HS-5 (cell line): ENCODE measurements at regions not wholly inside any gene's neighbourhood (a gene's known extent, or its start where the extent isn't known, plus 50 kb on each side); places are given as distances from the start of the nearest gene placed in this dataset.
"Not testable (repeated sequence)": the region's sequence is repeated elsewhere in the genome, so short reads cannot be mapped to it uniquely, and the experiment has no call there.

Experiments used
- DNase-seq: peaks from one replicate; pipeline ENCODE4 v3.0.0-alpha.2; 2012; ENCODE audit warnings: low read depth

DNA sequence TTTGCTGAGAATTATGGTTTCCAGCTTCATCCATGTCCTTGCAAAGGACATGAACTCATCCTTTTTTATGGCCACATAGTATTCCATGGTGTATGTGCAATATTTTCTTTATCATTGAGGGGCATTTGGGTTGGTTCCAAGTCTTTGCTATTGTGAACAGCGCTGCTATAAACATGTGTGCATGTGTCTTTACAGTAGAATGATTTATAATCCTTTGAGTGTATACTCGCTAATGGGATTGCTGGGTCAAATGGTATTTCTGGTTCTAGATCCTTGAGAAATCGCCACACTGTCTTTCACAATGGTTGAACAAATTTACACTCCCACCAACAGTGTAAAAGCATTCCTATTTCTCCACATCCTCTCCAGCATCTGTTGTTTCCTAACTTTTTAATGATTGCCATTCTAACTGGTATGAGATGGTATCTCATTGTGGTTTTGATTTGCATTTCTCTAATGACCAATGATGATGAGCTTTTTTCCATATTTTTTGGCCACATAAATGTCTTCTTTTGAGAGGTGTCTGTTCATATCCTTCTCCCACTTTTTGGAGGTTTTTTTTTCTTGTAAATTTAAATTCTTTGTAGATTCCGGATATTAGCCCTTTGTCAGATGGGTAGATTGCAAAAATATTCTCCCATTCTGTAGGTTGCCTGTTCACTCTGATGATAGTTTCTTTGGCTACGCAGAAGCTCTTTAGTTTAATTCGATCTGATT lies 180.1 kb downstream of the PLPPR4 start:
- not testable (repeated sequence) for DNase-seq

- no peak for DNase-seq
These were observed 180.8 kb downstream of the PLPPR4 start for GRCh38 chr1:99445071-99445470.

- no peak for DNase-seq
These were observed 181.2 kb downstream of the PLPPR4 start for GRCh38 chr1:99445486-99445885.

DNA sequence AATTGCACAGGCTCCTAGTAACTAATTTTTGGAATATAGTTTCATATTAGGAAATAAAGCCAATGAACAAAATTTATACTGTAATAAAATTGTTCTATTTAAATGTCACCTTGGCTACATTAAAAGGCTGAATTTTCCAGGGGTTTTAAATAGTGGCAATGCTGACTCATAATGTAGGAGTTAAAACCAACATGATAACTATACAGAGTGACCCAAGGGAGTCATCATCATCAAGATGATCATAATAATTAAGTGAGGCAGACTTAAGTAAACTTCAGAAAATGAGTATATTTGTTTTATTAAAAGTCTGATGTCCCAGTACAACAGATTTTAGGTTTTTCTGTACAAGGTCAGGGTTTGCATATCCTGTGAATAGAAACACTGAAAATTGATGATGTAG lies 183.4 kb downstream of the PLPPR4 start:
- DNase-seq: no peak

DNA sequence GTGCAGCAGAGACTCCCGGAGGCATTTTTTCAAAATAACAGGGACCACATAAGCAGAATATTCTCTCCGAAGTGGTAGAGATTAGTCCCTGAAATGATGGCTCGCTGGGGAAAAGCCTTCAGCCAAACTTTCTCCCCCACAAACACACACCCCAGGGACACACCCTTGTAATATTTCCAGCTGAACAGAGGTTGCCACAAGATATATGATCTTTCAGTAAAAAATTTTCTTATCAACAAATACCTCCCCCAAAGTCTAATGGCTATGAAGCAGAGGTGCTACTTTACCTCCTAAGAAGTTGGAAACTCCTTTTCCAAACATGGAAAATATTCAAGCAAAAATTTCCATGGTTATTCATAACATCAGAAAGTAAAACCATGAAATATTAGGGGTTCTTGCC lies 190.2 kb upstream of the PALMD start:
- DNase-seq: no peak

DNA sequence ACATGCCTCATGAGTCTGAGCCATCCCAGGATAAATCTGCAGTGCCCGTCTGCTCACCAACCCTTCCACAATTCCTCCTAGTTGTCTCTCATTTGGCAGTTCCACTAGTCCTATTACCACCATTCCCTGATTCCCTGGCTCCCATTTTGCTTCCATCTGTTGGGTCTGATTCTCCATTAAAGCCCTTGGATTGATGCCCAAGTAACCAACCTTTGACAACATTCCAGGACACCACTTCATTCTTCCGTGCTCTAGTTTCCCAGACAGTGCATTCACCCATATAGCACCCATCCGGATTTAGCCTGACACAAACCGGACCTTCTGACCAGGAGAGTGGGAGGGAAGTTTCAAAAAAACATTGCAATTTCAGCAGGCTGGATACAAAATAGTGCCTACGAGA lies 189.4 kb upstream of the PALMD start:
- DNase-seq: no peak

- DNase-seq: peak; percentile 80
These were observed 188.3 kb upstream of the PALMD start for GRCh38 chr1:99457381-99458165.

DNA sequence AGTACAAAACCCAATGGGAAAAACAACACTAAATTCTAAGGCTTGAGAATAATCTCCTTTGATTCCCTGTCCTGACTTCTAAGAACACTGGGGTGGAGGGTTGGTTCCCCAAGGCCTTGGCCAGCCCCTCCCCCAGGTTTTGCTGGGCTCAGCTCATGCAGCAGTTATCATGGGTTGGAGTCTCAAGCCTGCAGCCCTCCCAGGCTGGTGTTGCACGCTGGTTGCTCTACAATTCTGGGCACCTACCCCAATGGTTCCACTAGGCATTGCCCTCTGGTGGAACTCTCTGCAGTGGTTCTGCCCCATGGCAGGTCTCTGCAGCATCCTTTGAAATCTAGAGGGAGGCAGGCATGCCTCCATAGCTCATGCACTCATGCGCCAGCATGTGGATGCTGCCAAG lies 184.4 kb upstream of the PALMD start:
- no peak for DNase-seq

DNA sequence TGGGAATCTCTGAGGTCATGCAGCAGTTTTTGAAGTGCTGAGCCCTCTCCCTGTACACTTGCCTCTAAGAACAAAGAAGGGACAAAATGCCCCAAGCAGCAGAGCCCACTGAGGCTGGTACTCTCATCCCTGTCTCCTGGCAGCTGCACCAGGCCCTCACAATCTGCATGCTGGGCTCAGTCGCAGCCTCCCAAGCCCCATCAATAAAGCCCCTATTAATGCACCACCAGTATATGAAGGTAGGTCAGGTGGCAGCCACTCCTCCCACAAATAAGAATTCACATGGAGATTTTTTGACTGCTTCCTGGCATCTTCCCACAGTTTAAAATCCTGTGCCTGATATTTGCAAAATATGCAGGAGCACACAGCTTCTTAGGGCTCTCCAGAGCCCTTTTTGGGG lies 181.2 kb upstream of the PALMD start:
- no peak for DNase-seq

GRCh38 chr1:99465176-99465900 lies 180.6 kb upstream of the PALMD start:
- peak; percentile 92 for DNase-seq

DNA sequence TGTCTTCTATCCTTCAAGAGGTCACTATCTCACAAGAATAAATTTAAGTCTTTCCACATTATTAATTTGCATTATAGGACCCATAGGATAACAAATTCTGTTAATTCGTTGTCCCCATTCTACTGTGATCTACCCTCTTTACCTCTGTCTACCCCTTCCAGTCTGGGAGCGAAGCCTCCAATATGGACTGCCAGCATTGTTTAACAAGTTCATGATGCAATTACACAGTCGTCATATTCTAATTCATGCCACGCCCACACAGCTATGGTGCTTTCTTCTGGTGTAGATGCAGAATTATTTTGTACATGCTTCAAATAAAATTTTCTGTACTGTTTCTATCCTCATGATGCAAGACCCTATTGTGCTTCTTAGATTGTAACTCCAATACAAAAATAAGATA lies 178.3 kb upstream of the PALMD start:
- no peak for DNase-seq

DNA sequence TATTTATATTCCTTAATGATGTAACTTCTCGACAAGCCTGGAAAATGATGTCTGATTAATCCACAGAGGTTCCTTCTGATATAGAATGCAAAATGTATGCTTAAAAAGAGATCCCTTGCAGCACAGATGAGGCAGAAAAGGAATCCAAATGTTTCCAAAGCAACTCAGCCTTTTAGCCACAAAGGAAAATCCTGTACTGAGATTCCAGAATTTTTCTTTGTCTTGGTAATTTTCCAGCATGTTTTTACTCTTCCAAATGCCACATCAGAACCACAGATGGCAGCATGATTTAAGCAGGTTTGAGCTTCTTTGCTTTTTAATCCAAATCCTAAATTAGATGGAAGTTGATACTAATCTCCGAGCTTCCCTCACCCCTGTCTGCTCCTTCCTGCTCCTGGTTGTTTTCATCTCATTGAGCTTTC lies 176.4 kb upstream of the PALMD start:
- DNase-seq: no peak

- DNase-seq: no peak
These were observed 173.0 kb upstream of the PALMD start for GRCh38 chr1:99472893-99473292.

DNA sequence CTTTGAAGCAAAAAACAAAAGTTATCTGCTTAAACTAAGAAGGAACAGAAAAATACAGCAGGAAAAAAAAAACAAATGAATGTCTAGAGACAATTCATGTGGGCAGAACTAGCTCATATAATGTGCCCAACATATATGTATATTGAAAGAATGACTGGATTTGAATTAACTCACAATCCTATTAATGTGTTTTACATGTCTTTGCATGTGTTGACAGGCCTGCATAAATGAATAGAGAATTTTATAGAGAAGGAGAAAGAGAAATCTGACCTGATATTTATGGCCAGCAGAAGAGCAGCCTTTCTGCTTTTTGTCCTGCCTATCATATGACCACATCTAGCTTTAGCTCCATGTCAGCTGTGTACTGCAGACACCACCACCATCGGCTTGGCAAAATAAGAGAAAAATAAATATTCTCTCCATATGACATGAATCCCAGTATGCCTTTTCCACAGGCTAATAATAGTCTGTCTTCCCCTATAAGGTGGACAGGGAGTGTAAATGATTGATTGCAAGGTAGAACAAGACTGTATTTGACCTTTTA lies 171.5 kb upstream of the PALMD start:
- no peak for DNase-seq

DNA sequence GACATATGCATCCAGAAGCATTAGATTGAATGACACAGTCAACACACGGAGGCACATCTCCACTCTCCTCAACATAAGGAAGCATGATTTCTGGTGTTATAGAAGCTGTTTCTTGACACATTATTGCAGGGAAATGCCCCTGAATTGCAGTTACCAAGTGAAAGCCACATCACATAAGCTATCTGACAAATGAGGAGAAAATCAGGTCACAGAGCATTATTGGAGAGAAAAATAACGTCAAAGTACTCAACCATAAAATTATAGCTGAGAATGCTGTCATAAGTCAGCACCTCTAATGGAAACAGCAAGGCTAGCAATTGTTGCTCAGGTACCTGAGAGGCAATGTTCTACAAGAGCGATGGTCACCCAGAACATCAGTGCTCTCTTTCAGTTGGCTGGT lies 169.9 kb upstream of the PALMD start:
- no peak for DNase-seq

GRCh38 chr1:99481391-99481996 lies 164.4 kb upstream of the PALMD start:
- peak; percentile 40 for DNase-seq

DNA sequence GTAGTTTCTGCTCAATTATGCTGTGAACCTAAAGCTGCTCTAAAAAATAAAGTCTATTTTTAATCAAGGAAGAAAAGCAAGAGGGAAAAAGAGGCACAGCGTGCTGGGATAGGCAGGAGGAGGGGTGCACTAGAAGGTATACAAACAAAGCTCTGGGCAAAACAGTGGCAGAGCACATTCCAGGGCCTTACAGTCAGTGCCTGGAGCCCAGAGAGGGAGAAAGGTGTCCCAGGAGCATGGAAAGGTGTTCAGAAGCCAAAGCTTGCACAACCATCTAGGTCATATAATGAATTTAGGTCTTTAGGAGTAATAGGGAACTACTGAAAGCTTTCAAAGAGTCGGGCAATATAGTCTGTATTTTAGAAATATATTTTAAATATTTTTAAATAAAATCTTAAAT lies 163.6 kb upstream of the PALMD start:
- no peak for DNase-seq

- no peak for DNase-seq
These were observed 163.2 kb upstream of the PALMD start for GRCh38 chr1:99482750-99483149.

GRCh38 chr1:99490031-99490430 lies 155.9 kb upstream of the PALMD start:
- no peak for DNase-seq

DNA sequence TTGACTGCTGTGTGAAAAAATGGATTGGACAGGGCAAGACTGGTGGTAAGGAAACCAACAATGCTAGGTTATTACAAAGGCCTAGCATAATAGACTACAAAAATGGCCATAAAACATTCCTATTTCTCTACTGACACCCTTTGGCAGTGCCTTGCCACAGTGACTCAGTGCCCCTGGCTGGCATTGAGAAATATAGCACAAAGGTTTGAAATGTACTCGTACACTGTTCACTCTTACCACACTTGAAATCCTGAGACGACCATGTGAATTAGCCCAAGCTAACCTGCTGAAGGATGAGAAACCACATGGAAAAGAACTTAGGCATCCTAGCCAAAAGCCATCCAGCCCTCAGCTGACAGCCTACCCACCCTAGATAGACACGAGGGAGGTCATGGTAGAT lies 149.8 kb upstream of the PALMD start:
- DNase-seq: no peak

GRCh38 chr1:99497690-99498089 lies 148.2 kb upstream of the PALMD start:
- no peak for DNase-seq

DNA sequence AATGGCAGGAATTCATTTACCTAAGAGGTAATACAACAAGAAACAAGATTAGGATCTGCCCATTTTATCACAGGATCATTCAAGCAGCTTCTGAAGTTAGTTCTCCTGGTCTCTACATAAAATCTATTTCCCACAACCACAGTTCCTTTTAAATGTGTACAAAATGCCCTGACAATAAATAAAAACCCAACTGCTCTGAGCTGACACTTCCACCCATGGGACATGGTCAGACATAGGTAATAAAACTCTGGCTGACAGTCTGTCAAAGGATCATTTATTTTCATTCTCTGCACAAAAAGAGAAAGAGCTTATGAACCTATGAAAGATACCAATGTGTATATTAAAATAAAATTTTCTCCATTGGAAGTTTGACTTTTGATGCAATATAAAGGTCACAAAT lies 145.4 kb upstream of the PALMD start:
- DNase-seq: no peak
